HepG2 (cell line): ENCODE measurements at regions not wholly inside any gene's neighbourhood (a gene's known extent, or its start where the extent isn't known, plus 50 kb on each side); places are given as distances from the start of the nearest gene placed in this dataset.

Experiments
- HBP1 ChIP-seq: IDR thresholded peaks from 2 replicates; pipeline ENCODE4 v1.6.1; 2016; ENCODE audit warnings: low read depth, control low read depth
- HIVEP1 ChIP-seq: sonication (generic); formaldehyde crosslinking; IDR thresholded peaks from 2 replicates; pipeline ENCODE4 v1.4.0; 2020; ENCODE audit warnings: mild to moderate bottlenecking, missing genetic modification reagents
- TF ChIP-seq, protein P1 (sequence below), 2 experiments: fragments of 450-650 bp in 1 of 2; sonication (generic) in 1 of 2; formaldehyde crosslinking in 1 of 2; IDR thresholded peaks; 2 replicates each; pipeline versions ENCODE4 v1.6.1 to v1.8.0; 2016 to 2022; ENCODE audit warnings: antibody characterized with exemption in 1 of 2, mild to moderate bottlenecking in 1 of 2, missing genetic modification reagents in 1 of 2

GRCh38 chr19:30173593-30174356 lies 198.4 kb upstream of the ZNF536 start (continued):
- TF ChIP-seq HBP1 (CRISPR knock-in tag) (no peak), HIVEP1 (CRISPR knock-in tag) (no peak)
- TF ChIP-seq, protein P1, sequence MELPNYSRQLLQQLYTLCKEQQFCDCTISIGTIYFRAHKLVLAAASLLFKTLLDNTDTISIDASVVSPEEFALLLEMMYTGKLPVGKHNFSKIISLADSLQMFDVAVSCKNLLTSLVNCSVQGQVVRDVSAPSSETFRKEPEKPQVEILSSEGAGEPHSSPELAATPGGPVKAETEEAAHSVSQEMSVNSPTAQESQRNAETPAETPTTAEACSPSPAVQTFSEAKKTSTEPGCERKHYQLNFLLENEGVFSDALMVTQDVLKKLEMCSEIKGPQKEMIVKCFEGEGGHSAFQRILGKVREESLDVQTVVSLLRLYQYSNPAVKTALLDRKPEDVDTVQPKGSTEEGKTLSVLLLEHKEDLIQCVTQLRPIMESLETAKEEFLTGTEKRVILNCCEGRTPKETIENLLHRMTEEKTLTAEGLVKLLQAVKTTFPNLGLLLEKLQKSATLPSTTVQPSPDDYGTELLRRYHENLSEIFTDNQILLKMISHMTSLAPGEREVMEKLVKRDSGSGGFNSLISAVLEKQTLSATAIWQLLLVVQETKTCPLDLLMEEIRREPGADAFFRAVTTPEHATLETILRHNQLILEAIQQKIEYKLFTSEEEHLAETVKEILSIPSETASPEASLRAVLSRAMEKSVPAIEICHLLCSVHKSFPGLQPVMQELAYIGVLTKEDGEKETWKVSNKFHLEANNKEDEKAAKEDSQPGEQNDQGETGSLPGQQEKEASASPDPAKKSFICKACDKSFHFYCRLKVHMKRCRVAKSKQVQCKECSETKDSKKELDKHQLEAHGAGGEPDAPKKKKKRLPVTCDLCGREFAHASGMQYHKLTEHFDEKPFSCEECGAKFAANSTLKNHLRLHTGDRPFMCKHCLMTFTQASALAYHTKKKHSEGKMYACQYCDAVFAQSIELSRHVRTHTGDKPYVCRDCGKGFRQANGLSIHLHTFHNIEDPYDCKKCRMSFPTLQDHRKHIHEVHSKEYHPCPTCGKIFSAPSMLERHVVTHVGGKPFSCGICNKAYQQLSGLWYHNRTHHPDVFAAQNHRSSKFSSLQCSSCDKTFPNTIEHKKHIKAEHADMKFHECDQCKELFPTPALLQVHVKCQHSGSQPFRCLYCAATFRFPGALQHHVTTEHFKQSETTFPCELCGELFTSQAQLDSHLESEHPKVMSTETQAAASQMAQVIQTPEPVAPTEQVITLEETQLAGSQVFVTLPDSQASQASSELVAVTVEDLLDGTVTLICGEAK (IDR thresholded peaks at IDR 0.05) = no peak
- TF ChIP-seq, protein P1 (CRISPR knock-in tag; IDR thresholded peaks at IDR 0.05) = no peak
